OCI-LY7 (cell line): ENCODE measurements at regions not wholly inside any gene's neighbourhood (a gene's known extent, or its start where the extent isn't known, plus 50 kb on each side); places are given as distances from the start of the nearest gene placed in this dataset.

Experiments
- BruUV-seq: library from RNA; stranded (reverse); fragments of 400-500 nt; replicated peaks from 2 replicates; lab custom pipeline; 2021; lab: Mats Ljungman, UMichigan
- CTCF ChIA-PET: fragments of 300-600 bp; sonication (Branson Sonifier 250); formaldehyde crosslinking; loops from one replicate; lab custom pipeline; 2022; ENCODE audit warnings: antibody characterized with exemption; ENCODE audit not compliant: unreplicated experiment; lab: Charles Lee
- POLR2A ChIA-PET: fragments of 300-600 bp; sonication (Branson Sonifier 250); formaldehyde crosslinking; loops from one replicate; lab custom pipeline; 2022; ENCODE audit warnings: antibody characterized with exemption; lab: Charles Lee
- DNase-seq: peaks from one replicate; pipeline ENCODE4 v3.0.0-alpha.2; 2015; ENCODE audit warnings: low spot score
- H2AFZ ChIP-seq: fragments of 200-600 bp; sonication (generic), shearing (Covaris generic); 2 replicates; pipeline ENCODE4 v1.6.1; 2014; ENCODE audit warnings: mild to moderate bottlenecking, antibody characterized with exemption, low read length, moderate library complexity
- H3K27ac ChIP-seq: fragments of 200-600 bp; sonication (generic); 2 replicates; pipeline ENCODE4 v1.5.1; 2014; ENCODE audit warnings: mixed run types, low read depth, mild to moderate bottlenecking, moderate library complexity, low read length, inconsistent platforms; ENCODE audit not compliant: poor library complexity, severe bottlenecking
- H3K36me3 ChIP-seq: fragments of 200-600 bp; sonication (generic); 2 replicates; pipeline ENCODE4 v1.6.1; 2014; ENCODE audit warnings: mild to moderate bottlenecking, antibody characterized with exemption, low read length, moderate library complexity, mixed read lengths; ENCODE audit not compliant: insufficient read depth
- H3K4me1 ChIP-seq: fragments of 200-600 bp; sonication (generic); 2 replicates; pipeline ENCODE4 v1.5.1; 2014; ENCODE audit warnings: mild to moderate bottlenecking, low read length; ENCODE audit not compliant: insufficient read depth, poor library complexity, severe bottlenecking
- H3K4me2 ChIP-seq: fragments of 200-600 bp; sonication (generic); 2 replicates; pipeline ENCODE4 v1.6.1; 2014; ENCODE audit warnings: mild to moderate bottlenecking, low read length
- H3K4me3 ChIP-seq: fragments of 200-600 bp; sonication (generic); 2 replicates; pipeline ENCODE4 v1.5.1; 2014; ENCODE audit warnings: mild to moderate bottlenecking, low read depth, low read length; ENCODE audit not compliant: poor library complexity, severe bottlenecking
- H3K79me2 ChIP-seq: fragments of 200-600 bp; sonication (generic); 2 replicates; pipeline ENCODE4 v1.6.1; 2016; ENCODE audit warnings: low read depth, mild to moderate bottlenecking, low read length, moderate library complexity, mixed read lengths; ENCODE audit not compliant: insufficient read depth
- H3K9me2 ChIP-seq: fragments of 200-600 bp; sonication (generic); 2 replicates; pipeline ENCODE4 v1.6.1; 2016; ENCODE audit warnings: mild to moderate bottlenecking, low read length, mixed read lengths; ENCODE audit not compliant: insufficient read depth
- H3K9me3 ChIP-seq: fragments of 200-600 bp; sonication (generic); 2 replicates; pipeline ENCODE4 v1.6.1; 2014; ENCODE audit warnings: mild to moderate bottlenecking, mixed run types, low read length, mixed read lengths
- H4K20me1 ChIP-seq: fragments of 200-600 bp; sonication (generic); 2 replicates; pipeline ENCODE4 v1.6.1; 2014; ENCODE audit warnings: mild to moderate bottlenecking, antibody characterized with exemption, low read length, moderate library complexity, mixed read lengths; ENCODE audit not compliant: insufficient read depth
- EZH2phosphoT487 ChIP-seq: fragments of 200-600 bp; sonication (generic); IDR thresholded peaks from 2 replicates; pipeline ENCODE4 v1.6.1; 2018; ENCODE audit warnings: low read depth, borderline replicate concordance, mild to moderate bottlenecking, mixed run types, antibody characterized with exemption, low read length, moderate library complexity, mixed read lengths
- intact Hi-C: fragments of 100-400 bp; cut with micrococcal nuclease; formaldehyde crosslinking; loops from one replicate; pipeline ENCODE4 v1.10.0; 2022; ENCODE audit not compliant: unreplicated experiment
- TF ChIP-seq, protein P1 (sequence below): fragments of 200-600 bp; sonication (generic); conservative IDR thresholded peaks from 2 replicates; pipeline ENCODE4 v1.5.1; 2014; ENCODE audit warnings: mild to moderate bottlenecking, antibody characterized with exemption, low read length, moderate library complexity, mixed read lengths

GRCh38 chr14:53628261-53628660 is 328.4 kb downstream of the BMP4 start:
- Histone ChIP-seq H3K9me2 (no peaks in the 10 kb centered on the region), H2AFZ (no peak overlapping the region), H3K9me3 (no peaks in the 10 kb centered on the region), H3K79me2 (no peaks in the 10 kb centered on the region), H3K36me3 (no peaks in the 10 kb centered on the region), H3K4me1 (no peaks in the 10 kb centered on the region), H4K20me1 (no peaks in the 10 kb centered on the region), H3K4me3 (no peak overlapping the region), H3K27ac (no peak overlapping the region), H3K4me2 (no peak overlapping the region)
- DNase-seq, result no peak
- CTCF ChIA-PET, result no interaction called here
- no TSS peak for BruUV-seq
- POLR2A ChIA-PET, result interaction anchor here (1.2 kb wide), 1 partner anchor 13 kb away, joined by 6 read pairs; no protein-coding TSS in a partner anchor
- intact Hi-C loops, result no loop called here
- no peak for TF ChIP-seq EZH2phosphoT487
- TF ChIP-seq, protein P1, sequence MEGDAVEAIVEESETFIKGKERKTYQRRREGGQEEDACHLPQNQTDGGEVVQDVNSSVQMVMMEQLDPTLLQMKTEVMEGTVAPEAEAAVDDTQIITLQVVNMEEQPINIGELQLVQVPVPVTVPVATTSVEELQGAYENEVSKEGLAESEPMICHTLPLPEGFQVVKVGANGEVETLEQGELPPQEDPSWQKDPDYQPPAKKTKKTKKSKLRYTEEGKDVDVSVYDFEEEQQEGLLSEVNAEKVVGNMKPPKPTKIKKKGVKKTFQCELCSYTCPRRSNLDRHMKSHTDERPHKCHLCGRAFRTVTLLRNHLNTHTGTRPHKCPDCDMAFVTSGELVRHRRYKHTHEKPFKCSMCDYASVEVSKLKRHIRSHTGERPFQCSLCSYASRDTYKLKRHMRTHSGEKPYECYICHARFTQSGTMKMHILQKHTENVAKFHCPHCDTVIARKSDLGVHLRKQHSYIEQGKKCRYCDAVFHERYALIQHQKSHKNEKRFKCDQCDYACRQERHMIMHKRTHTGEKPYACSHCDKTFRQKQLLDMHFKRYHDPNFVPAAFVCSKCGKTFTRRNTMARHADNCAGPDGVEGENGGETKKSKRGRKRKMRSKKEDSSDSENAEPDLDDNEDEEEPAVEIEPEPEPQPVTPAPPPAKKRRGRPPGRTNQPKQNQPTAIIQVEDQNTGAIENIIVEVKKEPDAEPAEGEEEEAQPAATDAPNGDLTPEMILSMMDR, result no peak

GRCh38 chr14:53626761-53627160 is 329.9 kb downstream of the BMP4 start:
- Histone ChIP-seq H3K9me2 (no peaks in the 10 kb centered on the region), H3K4me3 (no peak overlapping the region), H3K4me2 (no peak overlapping the region), H3K79me2 (no peaks in the 10 kb centered on the region), H2AFZ (no peak overlapping the region), H4K20me1 (no peaks in the 10 kb centered on the region), H3K27ac (no peak overlapping the region), H3K4me1 (peaks cover 1% of the 10 kb centered on the region), H3K36me3 (no peaks in the 10 kb centered on the region), H3K9me3 (no peaks in the 10 kb centered on the region)
- DNase-seq, result no peak
- ChIA-PET POLR2A (interaction anchor here (1.0 kb wide), 1 partner anchor 12 kb away, joined by 3 read pairs; no protein-coding TSS in a partner anchor), CTCF (no interaction called here)
- no TSS peak for BruUV-seq
- intact Hi-C loops, result no loop called here
- TF ChIP-seq, protein P1, result no peak
- TF ChIP-seq EZH2phosphoT487, result no peak

DNA sequence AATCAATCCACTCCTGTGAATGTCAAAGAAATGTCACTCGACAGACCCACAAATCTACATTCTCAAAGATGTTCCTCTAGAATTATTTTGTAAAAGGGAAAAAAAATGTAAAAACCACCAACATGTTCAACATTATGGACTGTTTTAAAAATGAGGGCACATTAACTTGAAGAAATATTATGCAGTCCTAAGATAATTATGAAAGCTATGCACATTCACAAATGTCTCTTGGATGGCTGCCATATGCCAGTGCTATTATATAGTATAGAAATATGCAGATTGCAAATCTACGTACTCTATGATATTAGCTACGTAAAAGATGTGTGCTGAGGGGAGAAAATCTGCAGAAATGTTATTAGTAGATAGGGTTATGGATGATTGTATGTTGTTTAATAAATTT is 334.2 kb downstream of the BMP4 start:
- intact Hi-C loops, result no loop called here
- POLR2A ChIA-PET, result interaction anchor here (0.6 to 1.8 kb wide), 5 partner anchors 8 to 1586 kb away, joined by 3 to 5 read pairs (median 4); no protein-coding TSS in a partner anchor
- no peak overlapping the region for H3K27ac ChIP-seq
- H3K36me3 ChIP-seq, result no peaks in the 10 kb centered on the region
- no peaks in the 10 kb centered on the region for H3K9me2 ChIP-seq
- no peaks in the 10 kb centered on the region for H3K9me3 ChIP-seq
- no TSS peak for BruUV-seq
- H3K4me2 ChIP-seq, result no peak overlapping the region
- TF ChIP-seq EZH2phosphoT487, result no peak
- TF ChIP-seq, protein P1, result no peak
- no peaks in the 10 kb centered on the region for H3K79me2 ChIP-seq
- peaks cover 12% of the 10 kb centered on the region for H3K4me1 ChIP-seq
- no peak for DNase-seq
- no peaks in the 10 kb centered on the region for H4K20me1 ChIP-seq
- CTCF ChIA-PET, result no interaction called here
- no peak overlapping the region for H2AFZ ChIP-seq
- no peak overlapping the region for H3K4me3 ChIP-seq
